Muscle of arm (tissue), 1 donor: ENCODE measurements at regions not wholly inside any gene's neighbourhood (a gene's known extent, or its start where the extent isn't known, plus 50 kb on each side); places are given as distances from the start of the nearest gene placed in this dataset.
"Not testable (repeated sequence)": the region's sequence is repeated elsewhere in the genome, so short reads cannot be mapped to it uniquely, and the experiment has no call there.

Experiments
- DNase-seq: peaks from one replicate; pipeline ENCODE4 v3.0.0-alpha.2; 2013

DNA sequence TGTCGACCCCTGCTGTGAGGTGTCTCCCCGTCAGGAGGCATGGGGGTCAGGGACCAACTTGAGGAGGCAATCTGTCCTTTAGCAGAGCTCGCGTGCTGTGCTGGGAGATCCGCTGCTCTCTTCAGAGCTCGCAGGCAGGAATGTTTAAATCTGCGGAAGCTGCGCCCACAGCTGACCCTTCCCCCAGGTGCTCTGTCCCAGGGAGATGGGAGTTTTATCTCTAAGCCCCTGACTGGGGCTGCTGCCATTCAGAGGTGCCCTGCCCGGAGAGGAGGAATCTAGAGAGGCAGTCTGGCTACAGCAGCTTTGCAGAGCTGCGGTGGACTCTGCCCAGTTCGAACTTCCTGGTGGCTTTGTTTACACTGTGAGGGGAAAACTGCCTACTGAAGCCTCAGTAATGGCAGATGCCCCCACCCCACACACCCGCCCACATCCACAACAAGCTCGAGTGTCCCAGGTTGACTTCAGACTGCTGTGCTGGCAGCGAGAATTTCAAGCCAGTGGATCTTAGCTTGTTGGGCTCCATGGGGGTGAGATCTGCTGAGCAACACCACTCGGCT lies 133.1 kb downstream of the CENPC start:
- DNase-seq, result not testable (repeated sequence)

DNA sequence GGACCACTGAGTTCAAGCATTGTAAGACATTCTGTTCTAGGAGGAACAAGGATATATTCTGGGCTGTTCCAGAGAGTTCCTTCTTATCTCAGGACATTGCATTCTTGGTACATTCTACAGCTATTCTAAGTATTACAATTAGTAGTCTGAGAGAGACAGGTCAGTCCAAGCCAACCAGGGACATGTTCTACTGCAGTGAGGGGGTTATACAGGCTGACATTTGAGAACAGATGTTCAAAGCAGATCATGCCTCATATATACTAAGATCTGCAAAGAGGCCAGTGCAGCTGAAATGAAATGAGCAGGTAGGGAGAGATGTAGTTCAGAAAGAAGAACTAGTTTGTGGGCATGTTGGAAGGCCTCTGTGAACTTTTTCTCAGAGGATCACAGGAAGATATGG lies 142.0 kb downstream of the CENPC start:
- DNase-seq, result no peak

DNA sequence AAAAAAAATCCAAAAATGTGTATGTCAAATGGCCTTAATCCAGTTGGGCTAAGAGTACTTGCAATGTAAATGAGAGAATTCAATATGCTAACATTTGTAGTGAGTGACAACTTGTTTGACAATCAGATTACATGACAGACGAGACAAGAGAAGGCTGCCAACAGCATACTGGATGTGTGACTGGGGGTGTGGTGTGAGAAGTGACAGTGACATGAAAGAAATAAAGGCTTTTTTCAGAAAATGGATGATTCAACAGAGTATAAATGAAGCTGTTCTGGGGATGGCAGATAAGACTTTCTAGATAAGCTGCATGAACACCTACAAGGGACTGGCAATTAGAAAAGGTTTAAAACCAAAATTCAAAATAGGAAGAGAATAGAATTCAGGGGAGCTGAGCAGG lies 143.4 kb downstream of the CENPC start:
- no peak for DNase-seq

DNA sequence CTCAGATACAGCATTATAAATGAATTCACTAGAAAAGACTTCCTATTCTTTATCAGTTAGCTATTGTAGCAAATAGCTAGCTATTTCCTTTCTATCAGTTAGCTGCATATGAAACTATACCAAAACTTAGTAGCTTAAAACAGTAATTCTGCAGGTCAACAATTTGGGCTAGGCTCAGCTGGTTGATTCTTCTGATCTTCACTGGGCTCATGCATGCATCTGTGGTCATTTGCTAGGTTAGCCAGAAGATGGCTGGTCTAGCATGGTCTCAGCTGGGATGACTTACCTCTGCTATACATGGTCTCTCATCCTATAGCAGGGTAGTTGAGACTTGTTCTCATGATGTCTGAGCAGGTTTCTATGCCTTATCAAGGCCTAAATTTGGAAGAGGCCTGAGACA lies 147.4 kb downstream of the CENPC start:
- no peak for DNase-seq

DNA sequence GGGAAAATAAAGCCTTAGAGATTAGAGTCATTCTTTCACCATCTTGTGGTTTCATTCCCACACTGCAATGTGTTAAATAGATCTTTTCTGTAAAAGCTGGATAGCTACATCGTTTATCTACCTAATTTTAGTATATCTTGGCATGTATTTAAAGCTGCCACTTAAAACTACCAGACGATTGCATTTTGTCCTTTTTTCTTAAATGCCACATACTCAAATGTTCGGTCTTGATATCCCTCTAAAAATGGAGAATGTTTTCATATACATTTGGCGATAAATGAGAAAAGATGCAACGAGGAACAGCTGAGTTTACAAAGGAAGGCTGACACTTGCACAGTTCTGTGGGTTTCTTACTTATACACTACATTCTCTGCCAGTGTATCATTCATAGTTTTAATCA lies 148.3 kb downstream of the CENPC start:
- DNase-seq, result no peak

DNA sequence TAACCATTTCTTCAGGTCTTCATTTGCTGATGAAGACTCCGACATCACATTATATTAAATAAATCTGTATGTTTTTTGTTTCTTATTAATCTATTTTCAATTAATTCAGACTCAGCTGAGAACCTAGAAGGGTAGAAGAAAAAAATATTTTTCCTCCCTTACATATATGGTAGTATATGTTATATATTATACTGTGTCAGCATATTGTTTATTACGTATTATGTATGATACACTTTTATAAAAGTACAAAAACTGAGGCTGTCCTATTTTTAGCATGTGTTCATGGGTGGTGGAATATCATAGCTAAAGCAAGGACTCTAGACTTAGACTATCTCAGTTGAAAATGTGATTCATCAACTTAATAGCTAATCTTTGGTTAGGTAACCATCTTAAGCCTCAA lies 149.3 kb downstream of the CENPC start:
- DNase-seq, result no peak

DNA sequence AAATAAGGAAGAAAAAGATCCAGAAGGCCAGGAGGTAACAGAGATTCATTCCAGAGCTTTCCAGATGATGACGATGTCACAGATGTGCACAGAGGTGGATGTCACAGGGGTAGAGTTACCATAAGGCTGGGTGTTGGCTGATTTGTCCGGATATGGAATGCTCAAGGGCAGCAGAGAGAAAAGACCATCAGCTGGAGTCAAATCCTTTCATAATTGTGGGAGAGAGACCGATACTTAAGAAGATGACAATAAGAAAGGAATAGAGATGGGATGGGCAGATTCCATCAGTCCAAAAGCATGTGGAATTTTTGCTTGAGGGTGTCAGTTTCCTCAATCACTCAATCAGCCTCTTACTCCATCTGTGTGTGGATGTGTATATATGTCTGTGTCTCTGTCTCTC lies 150.4 kb downstream of the CENPC start:
- DNase-seq, result no peak

DNA sequence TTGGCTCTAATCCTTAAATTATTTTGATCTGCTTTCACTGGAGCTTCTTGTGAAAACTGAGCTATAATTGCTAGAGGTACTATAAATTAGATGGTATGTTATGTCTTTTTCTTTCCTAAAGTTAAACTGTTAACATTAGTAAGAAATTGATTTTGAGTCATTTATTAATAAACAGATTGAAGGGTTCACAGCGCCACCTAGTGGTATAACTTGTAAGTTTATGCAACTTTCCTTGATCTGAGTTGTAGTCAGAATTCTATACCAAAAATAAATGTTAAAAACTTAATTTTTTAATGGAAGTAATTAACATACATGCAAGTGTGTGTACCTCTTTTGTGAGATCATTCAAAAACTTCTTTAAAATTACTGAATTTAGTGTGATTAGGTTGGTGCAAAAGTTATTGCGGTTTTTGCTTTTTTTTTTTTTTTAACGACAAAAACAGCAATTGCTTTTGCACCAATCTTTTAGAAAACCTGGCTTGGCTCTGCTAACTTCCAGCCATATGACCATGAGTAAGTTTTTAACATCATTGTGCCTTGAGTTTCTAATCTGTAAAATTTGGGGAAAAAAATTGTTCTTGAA lies 151.5 kb downstream of the CENPC start:
- DNase-seq, result peak; percentile 34

DNA sequence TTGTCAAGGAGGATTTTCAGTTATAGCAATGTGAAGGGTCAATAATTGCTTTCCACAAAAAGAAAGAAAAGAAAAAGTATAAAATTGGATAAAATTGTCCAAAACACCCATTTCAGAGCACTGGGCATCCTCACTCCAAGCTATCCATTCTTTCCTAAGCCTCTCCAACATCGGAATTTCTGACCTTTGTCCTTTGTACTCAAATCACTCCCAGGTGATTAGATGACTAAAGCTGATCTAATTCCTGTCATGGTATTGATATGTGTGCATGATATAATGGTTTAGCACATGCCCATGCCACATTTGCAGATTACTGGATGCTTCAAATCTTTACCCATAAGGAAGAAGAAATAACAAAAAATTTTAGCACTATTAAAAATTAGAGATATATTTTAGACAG lies 152.3 kb downstream of the CENPC start:
- no peak for DNase-seq

DNA sequence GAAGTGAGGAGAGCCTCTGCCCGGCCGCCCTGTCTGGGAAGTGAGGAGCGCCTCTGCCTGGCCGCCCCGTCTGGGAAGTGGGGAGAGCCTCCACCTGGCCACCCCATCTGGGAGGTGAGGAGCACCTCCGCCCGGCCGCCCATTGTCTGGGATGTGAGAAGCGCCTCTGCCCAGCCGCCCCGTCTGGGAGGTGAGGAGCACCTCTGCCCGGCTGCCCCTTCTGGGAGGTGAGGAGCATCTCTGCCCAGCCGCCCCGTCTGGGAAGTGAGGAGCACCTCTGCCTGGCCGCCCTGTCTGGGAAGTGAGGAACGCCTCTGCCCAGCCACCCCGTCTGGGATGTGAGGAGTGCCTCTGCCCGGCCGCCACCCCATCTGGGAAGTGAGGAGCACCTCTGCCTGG lies 163.9 kb downstream of the CENPC start:
- not testable (repeated sequence) for DNase-seq

DNA sequence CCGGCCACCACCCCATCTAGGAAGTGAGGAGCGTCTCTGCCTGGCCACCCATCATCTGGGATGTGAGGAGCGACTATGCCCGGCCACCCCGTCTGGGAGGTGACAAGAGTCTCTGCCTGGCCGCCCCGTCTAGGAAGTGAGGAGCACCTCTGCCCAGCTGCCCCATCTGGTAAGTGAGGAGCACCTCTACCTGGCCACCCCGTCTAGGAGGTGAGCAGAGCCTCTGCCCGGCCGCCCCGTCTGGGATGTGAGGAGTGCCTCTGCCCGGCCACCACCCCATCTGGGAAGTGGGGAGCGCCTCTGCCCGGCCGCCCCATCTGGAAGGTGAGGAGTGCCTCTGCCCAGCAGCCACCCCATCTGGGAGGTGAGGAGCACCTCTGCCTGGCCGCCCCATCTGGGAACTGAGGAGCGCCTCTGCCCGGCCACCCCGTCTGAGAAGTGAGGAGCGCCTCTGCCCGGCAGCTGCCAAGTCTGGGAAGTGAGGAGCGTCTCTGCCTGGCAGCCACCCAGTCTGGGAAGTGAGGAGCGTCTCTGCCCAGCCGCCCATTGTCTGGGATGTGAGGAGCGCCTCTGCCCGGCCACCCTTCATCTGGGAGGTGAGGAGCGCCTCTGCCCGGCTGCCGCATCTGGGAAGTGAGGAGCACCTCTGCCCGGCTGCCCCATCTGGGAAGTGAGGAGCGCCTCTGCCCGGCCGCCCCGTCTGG lies 164.4 kb downstream of the CENPC start:
- DNase-seq, result not testable (repeated sequence)

DNA sequence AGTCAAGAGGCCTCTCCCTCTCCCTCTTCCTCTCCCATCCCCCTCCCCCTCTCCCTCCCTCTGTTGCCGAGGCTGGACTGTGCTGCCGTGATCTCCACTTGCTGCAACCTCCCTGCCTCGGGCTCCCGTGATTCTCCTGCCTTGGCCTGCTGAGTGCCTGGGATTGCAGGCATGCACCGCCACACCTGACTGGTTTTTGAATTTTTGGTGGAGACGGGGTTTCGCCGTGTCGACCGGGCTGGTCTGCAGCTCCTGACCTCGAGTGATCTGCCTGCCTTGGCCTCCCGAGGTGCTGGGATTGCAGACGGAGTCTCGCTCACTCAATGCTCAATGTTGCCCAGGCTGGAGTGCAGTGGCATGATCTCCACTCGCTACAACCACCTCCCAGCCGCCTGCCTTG lies 165.1 kb downstream of the CENPC start:
- DNase-seq, result no peak

DNA sequence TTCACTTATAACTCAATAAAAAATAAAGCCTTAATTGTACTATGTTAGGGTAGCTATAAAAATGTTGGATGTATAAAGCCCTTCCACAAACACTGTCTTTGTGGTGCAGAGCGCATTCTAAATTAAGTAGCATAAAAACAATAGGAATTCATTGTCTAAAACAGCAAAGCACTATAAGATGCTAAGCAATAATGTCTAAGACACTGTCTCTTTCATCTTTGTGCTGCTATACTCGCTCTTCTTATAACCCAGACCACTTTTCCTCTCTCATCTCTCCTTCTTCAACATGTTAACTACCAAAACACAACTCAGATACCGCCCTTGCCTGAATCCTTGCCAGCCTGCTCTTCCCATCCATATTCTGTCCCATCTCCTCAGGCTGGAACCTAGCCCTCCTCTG lies 170.0 kb downstream of the CENPC start:
- DNase-seq, result no peak

DNA sequence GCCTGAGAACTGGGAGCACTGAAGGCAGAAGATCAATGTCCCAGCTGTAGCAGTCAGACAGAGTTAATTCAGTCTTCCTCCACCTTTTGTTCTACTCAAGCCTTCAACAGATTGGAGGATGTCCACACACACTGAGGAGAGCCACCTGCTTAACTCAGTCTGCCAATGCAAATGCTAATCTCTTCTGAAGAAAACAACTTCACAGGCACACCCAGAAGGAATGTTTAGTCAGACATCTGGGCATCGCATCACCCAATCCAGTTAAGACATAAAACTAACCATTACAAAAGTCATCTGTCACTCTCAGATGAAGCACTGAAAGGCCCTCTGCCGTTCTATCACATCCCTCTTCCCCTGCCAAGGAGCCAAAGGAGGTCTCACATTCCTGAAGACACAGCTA lies 173.7 kb downstream of the CENPC start:
- no peak for DNase-seq

DNA sequence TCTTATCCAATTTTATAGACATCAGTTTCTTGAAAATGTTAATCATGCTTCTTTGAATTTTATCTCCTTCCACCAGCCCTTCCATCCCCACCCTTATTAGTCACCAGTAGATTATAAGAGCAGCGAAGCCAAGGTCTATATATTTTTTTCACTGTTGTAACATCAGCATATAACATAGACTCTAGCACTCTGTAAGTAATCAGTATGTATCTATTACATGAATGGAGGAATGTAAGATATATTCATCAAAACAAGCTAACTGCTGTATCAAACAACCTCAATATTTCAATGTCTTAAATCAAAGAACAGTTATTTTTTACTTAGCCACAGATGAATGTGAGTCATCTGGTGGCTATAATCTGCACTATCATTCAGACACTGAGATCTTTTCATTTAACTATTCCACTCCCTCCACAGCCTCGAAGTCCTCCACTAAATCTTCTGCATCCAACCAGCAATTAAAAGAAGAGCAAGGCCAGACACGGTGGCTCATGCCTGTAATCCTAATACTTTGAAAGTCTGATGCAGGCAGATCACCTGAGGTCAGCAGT lies 178.9 kb downstream of the CENPC start:
- DNase-seq, result no peak

DNA sequence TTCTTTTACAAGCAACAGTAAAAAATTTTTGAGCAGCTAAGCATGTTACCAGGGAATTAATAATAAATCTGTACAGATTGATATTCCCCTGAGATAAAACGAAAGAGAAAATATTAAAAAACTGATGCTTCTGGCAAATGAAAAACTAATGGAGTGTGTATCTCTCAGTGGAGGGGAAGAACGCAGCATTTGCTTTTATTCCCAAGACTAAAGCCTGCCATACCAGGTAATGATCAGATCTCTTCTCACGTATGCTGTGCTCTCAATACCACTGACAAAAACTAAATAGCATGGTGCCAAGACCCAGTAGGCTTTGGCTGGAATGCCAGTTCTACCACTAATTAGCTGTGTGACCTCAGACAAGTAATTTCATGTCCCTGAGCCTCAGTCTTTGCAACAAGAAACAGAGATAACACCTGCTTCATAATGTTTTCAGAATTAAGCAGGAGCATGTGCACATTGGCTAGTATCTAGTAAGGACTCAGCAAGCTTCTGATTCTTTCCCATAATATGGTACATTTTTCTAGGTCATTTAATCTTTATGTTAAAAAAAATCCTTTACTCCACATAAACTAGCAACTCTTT lies 179.6 kb downstream of the CENPC start:
- DNase-seq, result no peak

DNA sequence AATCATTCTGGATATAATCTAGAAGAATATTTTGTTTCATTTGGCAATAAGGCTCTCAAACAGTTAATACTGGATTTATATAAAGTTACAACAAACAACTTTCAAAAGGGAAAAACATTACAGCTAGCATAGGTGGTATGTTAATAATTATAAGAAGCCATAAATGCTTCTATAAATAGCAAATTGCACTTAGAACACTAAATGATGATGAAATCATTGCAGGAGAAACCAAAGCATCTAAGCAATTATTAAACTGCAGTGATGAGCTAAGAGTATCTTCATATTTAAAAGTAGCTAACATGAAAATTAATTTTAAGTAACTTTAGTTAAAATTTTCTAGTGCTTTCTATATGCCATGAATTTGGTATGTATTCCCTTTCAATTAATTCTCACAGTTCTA lies 189.5 kb downstream of the CENPC start:
- no peak for DNase-seq

DNA sequence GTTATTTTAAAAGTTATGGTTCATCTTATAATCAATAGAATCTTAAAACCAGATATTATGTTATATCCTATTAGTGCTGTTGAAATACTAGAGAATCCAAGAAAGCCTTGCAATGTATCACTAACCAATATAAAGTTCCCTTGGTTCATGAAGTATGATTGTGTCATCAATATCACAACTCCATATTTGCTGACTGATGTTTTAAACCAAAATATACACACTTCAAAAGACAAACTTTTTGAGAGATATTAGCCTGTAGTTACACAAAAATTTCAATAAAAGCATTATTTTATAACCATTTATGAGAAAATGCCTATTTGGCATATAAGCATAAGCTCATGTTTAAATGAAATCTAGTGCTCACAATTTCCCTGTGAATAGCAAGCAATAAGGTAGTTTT lies 198.6 kb downstream of the CENPC start:
- DNase-seq, result no peak

DNA sequence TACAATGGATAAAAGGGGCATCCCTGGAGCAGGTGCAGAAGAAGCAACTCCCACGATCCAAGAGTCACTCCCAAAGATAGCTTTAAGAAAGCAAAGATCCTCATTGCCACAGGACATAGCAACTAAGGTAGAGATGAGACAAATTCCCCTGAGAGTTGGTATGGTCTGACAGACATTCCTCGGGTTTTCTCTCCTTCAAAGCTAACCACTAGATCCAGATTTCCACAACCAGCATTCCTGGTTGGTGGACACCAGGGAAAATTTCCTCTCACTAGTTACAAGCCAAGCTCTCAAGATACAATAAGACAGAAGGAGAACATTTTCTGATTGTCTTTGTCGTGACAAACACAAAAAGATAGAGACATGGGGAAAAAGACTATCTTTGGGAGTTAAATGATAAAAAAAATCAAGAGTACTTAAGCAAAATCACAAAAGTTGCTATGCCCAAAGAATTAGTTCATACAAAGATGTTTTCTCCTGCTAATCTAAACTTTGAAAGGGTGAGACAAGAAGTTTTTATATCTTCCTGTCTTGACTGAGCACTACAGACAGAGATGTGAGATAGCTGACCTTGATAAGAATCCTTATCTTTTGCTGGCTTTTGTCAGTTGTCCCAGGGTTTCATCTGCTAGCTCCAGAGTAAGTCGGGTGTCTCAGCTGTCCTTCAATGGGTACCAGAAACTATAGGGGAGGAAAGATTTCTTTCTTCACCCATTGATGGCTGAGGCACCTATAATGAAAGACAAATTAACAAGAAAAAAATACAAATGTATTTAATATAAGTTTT lies 200.5 kb downstream of the CENPC start:
- DNase-seq, result no peak

DNA sequence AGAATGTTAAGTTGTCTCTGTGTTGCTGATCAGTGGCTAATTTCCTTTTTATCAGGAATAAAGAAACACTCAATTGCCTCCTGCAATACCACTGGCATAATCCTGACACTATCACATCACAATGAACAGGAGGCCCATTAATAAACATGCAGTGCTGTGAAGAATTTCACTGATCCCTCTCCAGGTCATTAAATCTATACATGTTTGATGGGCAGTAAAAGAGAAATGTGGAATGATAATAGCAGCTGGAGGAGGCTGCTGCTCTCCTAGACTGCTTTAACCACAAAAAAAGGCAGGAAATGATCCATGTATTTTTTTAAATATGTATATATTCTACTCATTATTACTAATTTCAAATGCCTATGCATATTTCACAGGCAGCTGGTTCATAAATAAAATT lies 202.1 kb downstream of the CENPC start:
- no peak for DNase-seq

DNA sequence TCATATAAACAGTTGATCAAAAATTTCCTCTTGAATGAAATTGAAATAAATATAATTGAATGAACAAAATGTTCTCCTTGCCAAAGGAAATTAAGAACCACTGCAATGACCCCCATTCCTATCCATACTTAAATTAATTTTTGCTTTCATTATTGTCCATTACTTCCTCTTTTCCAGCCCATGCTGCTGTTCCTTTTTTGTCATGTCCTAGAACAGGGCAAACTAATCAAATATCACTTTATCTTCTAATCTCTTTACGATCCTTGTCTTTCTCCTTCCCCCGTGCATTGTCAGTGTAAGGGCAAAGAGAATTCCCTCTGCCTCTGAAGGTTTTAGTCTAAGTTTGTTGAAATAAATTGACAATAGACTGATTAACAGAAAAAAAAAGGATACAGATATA lies 203.0 kb downstream of the CENPC start:
- DNase-seq, result no peak

DNA sequence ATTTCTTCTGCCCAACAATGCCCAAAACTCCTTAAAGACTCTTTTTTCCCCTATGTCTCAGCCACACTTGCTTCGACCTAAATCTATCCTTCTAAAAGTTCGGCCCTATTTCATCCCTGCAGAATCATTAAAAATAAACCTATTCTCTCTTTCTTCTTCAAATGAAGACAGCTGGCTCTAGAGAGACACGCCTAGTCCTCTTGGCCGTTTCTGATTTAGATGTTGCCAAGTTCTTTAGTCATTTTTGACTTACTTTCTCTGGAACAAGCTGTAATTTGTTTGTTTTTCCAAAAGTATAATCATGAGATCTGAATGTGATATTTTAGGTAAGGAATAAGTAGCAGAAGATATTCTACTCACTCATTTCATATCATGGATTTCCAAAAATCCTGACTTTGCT lies 211.6 kb downstream of the CENPC start:
- DNase-seq, result no peak
